ENCODE measurements at regions not wholly inside any gene's neighbourhood (a gene's known extent, or its start where the extent isn't known, plus 50 kb on each side); places are given as distances from the start of the nearest gene placed in this dataset.

DNA sequence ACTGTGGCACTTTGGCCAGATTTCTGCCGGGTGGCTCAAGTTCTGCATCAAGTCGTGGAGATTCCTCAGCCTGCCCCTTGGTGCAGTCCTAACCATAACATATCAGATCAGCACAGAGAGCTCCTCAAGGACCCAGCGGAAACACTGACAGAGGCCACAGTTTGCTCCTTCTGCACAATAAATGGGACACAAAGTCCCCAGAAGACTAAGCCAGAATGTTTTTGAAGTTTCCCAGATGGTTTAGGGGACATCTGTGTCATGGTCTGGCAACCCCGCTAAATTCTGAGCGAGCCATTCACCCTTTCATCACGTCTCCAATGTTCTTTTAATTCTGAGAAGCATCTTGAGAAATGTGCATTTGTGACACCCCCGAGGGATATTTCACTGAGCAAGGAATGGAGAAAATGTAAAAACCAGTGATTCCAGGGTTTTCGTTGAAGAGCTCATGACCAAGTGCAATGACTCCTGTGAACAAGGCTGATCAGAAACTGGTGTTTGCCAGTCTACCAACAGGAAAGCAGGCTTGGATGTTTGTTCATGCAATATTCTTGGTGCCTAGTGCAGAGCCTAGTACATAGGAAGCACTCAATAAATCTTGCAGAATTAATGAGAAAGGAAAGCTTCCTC, 64.8 kb upstream of the LMCD1 start:
- TF ChIP-seq, protein P1, sequence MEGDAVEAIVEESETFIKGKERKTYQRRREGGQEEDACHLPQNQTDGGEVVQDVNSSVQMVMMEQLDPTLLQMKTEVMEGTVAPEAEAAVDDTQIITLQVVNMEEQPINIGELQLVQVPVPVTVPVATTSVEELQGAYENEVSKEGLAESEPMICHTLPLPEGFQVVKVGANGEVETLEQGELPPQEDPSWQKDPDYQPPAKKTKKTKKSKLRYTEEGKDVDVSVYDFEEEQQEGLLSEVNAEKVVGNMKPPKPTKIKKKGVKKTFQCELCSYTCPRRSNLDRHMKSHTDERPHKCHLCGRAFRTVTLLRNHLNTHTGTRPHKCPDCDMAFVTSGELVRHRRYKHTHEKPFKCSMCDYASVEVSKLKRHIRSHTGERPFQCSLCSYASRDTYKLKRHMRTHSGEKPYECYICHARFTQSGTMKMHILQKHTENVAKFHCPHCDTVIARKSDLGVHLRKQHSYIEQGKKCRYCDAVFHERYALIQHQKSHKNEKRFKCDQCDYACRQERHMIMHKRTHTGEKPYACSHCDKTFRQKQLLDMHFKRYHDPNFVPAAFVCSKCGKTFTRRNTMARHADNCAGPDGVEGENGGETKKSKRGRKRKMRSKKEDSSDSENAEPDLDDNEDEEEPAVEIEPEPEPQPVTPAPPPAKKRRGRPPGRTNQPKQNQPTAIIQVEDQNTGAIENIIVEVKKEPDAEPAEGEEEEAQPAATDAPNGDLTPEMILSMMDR (conservative IDR thresholded peaks at IDR 0.05; ENCODE audit: low read depth, low read length): no peak
- no peak for TF ChIP-seq EZH2 (IDR thresholded peaks at IDR 0.05; ENCODE audit: borderline replicate concordance, low read depth, low read length, poor library complexity, severe bottlenecking)

Measured in A673 (cell line).